ENCODE measurements at regions not wholly inside any gene's neighbourhood (a gene's known extent, or its start where the extent isn't known, plus 50 kb on each side); places are given as distances from the start of the nearest gene placed in this dataset.
A peak's percentile ranks its signal among the peaks of the same experiment; 100 is the strongest.

DNA sequence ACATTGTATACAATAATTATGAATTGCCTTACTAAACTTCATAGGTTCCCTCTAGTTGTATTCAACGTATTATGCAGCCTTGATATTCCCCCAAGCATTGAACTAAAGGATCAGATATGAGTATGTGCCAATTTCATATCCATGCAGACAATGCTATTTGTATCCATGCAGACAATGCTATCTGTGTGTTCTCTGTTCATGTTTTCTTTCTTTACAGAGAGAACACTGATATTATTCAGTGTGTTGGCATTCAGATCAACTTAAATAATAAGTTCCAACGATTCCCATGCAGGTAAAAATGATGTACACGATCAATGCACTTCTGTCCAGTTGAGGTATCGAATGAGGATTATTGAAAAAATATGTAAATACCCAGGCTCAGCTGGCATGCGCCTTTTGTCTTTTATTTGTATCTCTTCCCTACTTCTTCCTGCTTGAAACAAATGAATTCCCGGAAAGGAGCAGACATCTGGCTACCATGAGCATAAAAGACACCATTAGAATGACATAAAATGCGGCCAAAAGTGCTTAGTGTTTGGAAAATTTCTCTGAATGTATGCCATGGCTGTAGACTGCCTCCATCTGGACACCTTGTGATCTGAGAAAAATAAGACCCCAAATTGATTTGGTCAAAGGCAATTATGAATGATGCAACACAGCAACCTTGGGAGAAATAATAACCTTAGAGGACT lies 731.5 kb downstream of the SLITRK1 start:
- no peak overlapping the region for H3K4me3 ChIP-seq (ENCODE audit: low read length in 3 of 3)
- H3K9me3 ChIP-seq (ENCODE audit: control insufficient read depth in 2 of 3, insufficient read depth in 1 of 3, low read length in 3 of 3) = no peaks in the 10 kb centered on the region
- intact Hi-C loops (cut with DNase I) = no loop called here
- FAIRE-seq (no peak), DNase-seq (no peak)
- H3K9ac ChIP-seq (ENCODE audit: low read length in 3 of 3) = no peak overlapping the region
- no peaks in the 10 kb centered on the region for H3K4me1 ChIP-seq (ENCODE audit: control insufficient read depth in 2 of 3, insufficient read depth in 2 of 3, low read depth in 1 of 3, low read length in 3 of 3)
- TF ChIP-seq, protein P1, sequence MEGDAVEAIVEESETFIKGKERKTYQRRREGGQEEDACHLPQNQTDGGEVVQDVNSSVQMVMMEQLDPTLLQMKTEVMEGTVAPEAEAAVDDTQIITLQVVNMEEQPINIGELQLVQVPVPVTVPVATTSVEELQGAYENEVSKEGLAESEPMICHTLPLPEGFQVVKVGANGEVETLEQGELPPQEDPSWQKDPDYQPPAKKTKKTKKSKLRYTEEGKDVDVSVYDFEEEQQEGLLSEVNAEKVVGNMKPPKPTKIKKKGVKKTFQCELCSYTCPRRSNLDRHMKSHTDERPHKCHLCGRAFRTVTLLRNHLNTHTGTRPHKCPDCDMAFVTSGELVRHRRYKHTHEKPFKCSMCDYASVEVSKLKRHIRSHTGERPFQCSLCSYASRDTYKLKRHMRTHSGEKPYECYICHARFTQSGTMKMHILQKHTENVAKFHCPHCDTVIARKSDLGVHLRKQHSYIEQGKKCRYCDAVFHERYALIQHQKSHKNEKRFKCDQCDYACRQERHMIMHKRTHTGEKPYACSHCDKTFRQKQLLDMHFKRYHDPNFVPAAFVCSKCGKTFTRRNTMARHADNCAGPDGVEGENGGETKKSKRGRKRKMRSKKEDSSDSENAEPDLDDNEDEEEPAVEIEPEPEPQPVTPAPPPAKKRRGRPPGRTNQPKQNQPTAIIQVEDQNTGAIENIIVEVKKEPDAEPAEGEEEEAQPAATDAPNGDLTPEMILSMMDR (IDR thresholded peaks at IDR 0.05; ENCODE audit: borderline replicate concordance, extremely low read depth, insufficient read depth) = peak; percentile 22
- H3K36me3 ChIP-seq (ENCODE audit: control insufficient read depth in 2 of 3, insufficient read depth in 3 of 3, low read length in 3 of 3) = no peaks in the 10 kb centered on the region
- no peak overlapping the region for H3K27ac ChIP-seq (ENCODE audit: low read depth in 2 of 2, low read length in 2 of 2)
- H3K27me3 ChIP-seq (ENCODE audit: control insufficient read depth, insufficient read depth, low read length) = no peaks in the 10 kb centered on the region

DNA sequence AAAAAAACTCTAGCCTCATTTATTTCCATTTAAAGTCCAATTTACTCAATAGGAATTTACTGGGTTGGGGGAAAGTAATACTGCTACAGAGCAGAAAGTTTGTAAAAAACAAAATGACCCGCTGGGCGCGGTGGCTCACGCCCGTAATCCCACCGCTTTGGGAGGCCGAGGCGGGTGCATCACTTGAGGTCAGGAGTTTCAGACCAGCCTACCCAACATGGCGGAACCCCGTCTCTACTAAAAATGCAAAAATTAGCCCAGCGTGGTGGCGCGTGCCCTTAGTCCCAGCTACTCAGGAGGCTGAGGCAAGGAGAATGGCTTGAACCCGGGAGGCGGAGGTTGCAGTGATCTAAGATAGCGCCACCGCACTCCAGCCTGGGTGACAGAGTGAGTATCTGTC lies 745.6 kb downstream of the SLITRK1 start:
- no peak for DNase-seq
- intact Hi-C loops (cut with DNase I) = loop anchor here (5.0 kb wide), 1 partner anchor 141 kb away; no protein-coding TSS in a partner anchor
- no peak for FAIRE-seq

DNA sequence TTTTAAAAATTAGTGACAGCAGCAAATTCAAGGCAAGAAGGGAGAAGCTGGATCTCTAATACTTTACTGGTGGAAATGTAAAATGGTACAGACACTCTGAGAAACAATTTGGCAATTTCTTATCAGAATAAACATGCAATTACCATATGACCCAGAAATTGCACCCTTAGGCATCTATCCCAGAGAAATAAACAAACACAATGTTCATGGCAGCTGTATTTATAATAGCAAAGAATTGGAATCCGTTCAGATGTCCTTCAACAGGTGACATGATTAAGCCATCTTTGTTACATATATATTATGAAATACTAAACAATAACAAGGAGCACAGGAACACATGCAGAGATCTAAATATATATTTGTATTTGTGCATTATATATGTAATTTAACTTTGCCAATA lies 756.5 kb downstream of the SLITRK1 start:
- FAIRE-seq (no peak), DNase-seq (no peak)
- Histone ChIP-seq H3K27ac (ENCODE audit: low read depth in 2 of 2, low read length in 2 of 2) (no peak overlapping the region), H3K27me3 (ENCODE audit: control insufficient read depth, insufficient read depth, low read length) (no peaks in the 10 kb centered on the region), H3K9me3 (ENCODE audit: control insufficient read depth in 2 of 3, insufficient read depth in 1 of 3, low read length in 3 of 3) (no peaks in the 10 kb centered on the region), H3K9ac (ENCODE audit: low read length in 3 of 3) (no peak overlapping the region), H3K36me3 (ENCODE audit: control insufficient read depth in 2 of 3, insufficient read depth in 3 of 3, low read length in 3 of 3) (no peaks in the 10 kb centered on the region), H3K4me1 (ENCODE audit: control insufficient read depth in 2 of 3, insufficient read depth in 2 of 3, low read depth in 1 of 3, low read length in 3 of 3) (no peaks in the 10 kb centered on the region), H3K4me3 (ENCODE audit: low read length in 3 of 3) (no peak overlapping the region)
- intact Hi-C loops (cut with DNase I) = no loop called here
- TF ChIP-seq, protein P1 (IDR thresholded peaks at IDR 0.05; ENCODE audit: borderline replicate concordance, extremely low read depth, insufficient read depth) = no peak

More for the DNA sequence above, 745.6 kb downstream of the SLITRK1 start:
- Histone ChIP-seq H3K9ac (ENCODE audit: low read length in 3 of 3) (no peak overlapping the region), H3K27ac (ENCODE audit: low read depth in 2 of 2, low read length in 2 of 2) (no peak overlapping the region), H3K4me3 (ENCODE audit: low read length in 3 of 3) (no peak overlapping the region), H3K4me1 (ENCODE audit: control insufficient read depth in 2 of 3, insufficient read depth in 2 of 3, low read depth in 1 of 3, low read length in 3 of 3) (no peaks in the 10 kb centered on the region), H3K36me3 (ENCODE audit: control insufficient read depth in 2 of 3, insufficient read depth in 3 of 3, low read length in 3 of 3) (no peaks in the 10 kb centered on the region), H3K9me3 (ENCODE audit: control insufficient read depth in 2 of 3, insufficient read depth in 1 of 3, low read length in 3 of 3) (peaks cover 0 to 7% (median 0%) of the 10 kb centered on the region in 3 donors), H3K27me3 (ENCODE audit: control insufficient read depth, insufficient read depth, low read length) (no peaks in the 10 kb centered on the region)
- TF ChIP-seq, protein P1 (IDR thresholded peaks at IDR 0.05; ENCODE audit: borderline replicate concordance, extremely low read depth, insufficient read depth) = no peak

DNA sequence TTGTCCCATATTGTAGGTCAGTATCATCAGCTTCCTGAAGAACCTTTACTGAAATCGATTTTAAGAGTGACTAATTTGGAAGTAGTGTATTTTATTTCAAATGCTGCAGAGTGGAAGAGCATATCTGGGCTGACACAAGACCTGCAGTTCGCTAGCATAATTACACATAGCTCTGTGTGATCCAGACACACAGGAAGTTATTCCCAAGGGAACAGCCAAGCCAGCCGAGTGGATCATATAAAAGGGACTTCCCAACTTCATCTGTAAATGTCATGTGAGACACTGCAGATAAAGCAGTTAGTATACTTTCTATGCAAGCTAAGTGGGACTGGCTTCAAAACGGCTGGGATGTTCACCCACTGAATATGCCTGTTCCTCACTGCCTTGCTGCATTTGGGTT lies 760.4 kb downstream of the SLITRK1 start:
- H3K9ac ChIP-seq (ENCODE audit: low read length in 3 of 3) = no peak overlapping the region
- no peaks in the 10 kb centered on the region for H3K27me3 ChIP-seq (ENCODE audit: control insufficient read depth, insufficient read depth, low read length)
- H3K27ac ChIP-seq (ENCODE audit: low read depth in 2 of 2, low read length in 2 of 2) = no peak overlapping the region
- TF ChIP-seq, protein P1 (IDR thresholded peaks at IDR 0.05; ENCODE audit: borderline replicate concordance, extremely low read depth, insufficient read depth) = no peak
- H3K4me3 ChIP-seq (ENCODE audit: low read length in 3 of 3) = no peak overlapping the region
- FAIRE-seq (no peak), DNase-seq (no peak)
- H3K4me1 ChIP-seq (ENCODE audit: control insufficient read depth in 2 of 3, insufficient read depth in 2 of 3, low read depth in 1 of 3, low read length in 3 of 3) = no peaks in the 10 kb centered on the region
- no peaks in the 10 kb centered on the region for H3K9me3 ChIP-seq (ENCODE audit: control insufficient read depth in 2 of 3, insufficient read depth in 1 of 3, low read length in 3 of 3)
- no peaks in the 10 kb centered on the region for H3K36me3 ChIP-seq (ENCODE audit: control insufficient read depth in 2 of 3, insufficient read depth in 3 of 3, low read length in 3 of 3)
- intact Hi-C loops (cut with DNase I) = no loop called here
